Progenitor cell of endocrine pancreas (in vitro differentiated cells): ENCODE measurements at regions not wholly inside any gene's neighbourhood (a gene's known extent, or its start where the extent isn't known, plus 50 kb on each side); places are given as distances from the start of the nearest gene placed in this dataset.

Experiments
- DNase-seq: peaks from one replicate; pipeline ENCODE4 v3.0.0; 2021; ENCODE audit warnings: low spot score; ENCODE audit not compliant: unreplicated experiment
- H3K27ac Mint-ChIP-seq: 2 replicates; pipeline ENCODE4 v1.8.0; 2021; ENCODE audit warnings: mild to moderate bottlenecking, moderate library complexity, mixed read lengths
- H3K27me3 Mint-ChIP-seq: 2 replicates; pipeline ENCODE4 v1.8.0; 2021; ENCODE audit warnings: mixed read lengths
- H3K36me3 Mint-ChIP-seq: 2 replicates; pipeline ENCODE4 v1.8.0; 2022; ENCODE audit warnings: mixed read lengths; ENCODE audit not compliant: insufficient read depth
- H3K4me1 Mint-ChIP-seq: 2 replicates; pipeline ENCODE4 v1.8.0; 2021; ENCODE audit warnings: low read depth, mixed read lengths
- H3K4me3 Mint-ChIP-seq: 2 replicates; pipeline ENCODE4 v1.8.0; 2021; ENCODE audit warnings: low read depth, mild to moderate bottlenecking, moderate library complexity, mixed read lengths
- H3K9me3 Mint-ChIP-seq: 2 replicates; pipeline ENCODE4 v1.8.0; 2021; ENCODE audit warnings: low read depth, mixed read lengths
- CTCF ChIP-seq: fragments of 200-600 bp; sonication (generic); IDR thresholded peaks from one replicate; pipeline ENCODE4 v1.5.0; 2021; ENCODE audit warnings: antibody characterized with exemption, mild to moderate bottlenecking; ENCODE audit not compliant: unreplicated experiment

- Mint-ChIP-seq H3K4me1 (no peaks in the 10 kb centered on the region), H3K27me3 (no peaks in the 10 kb centered on the region), H3K4me3 (no peak overlapping the region), H3K9me3 (no peaks in the 10 kb centered on the region), H3K27ac (no peak overlapping the region), H3K36me3 (peaks cover 2% of the 10 kb centered on the region)
- TF ChIP-seq CTCF, result no peak
- DNase-seq, result no peak
Observed at GRCh38 chr6:143589162-143589561, 77.6 kb upstream of the FUCA2 start.

- Mint-ChIP-seq H3K4me3 (no peak overlapping the region), H3K27ac (no peak overlapping the region), H3K9me3 (no peaks in the 10 kb centered on the region), H3K27me3 (no peaks in the 10 kb centered on the region), H3K4me1 (no peaks in the 10 kb centered on the region), H3K36me3 (peaks cover 2% of the 10 kb centered on the region)
- DNase-seq, result no peak
- TF ChIP-seq CTCF, result no peak
Observed at GRCh38 chr6:143586557-143586956, 75.0 kb upstream of the FUCA2 start.

GRCh38 chr6:143585716-143586115, 74.2 kb upstream of the FUCA2 start:
- no peak for TF ChIP-seq CTCF
- H3K4me3 Mint-ChIP-seq, result no peak overlapping the region
- no peaks in the 10 kb centered on the region for H3K27me3 Mint-ChIP-seq
- no peak for DNase-seq
- no peak overlapping the region for H3K27ac Mint-ChIP-seq
- peaks cover 4% of the 10 kb centered on the region for H3K36me3 Mint-ChIP-seq
- H3K4me1 Mint-ChIP-seq, result no peaks in the 10 kb centered on the region
- no peaks in the 10 kb centered on the region for H3K9me3 Mint-ChIP-seq

- Mint-ChIP-seq H3K4me3 (no peak overlapping the region), H3K36me3 (peaks cover 2% of the 10 kb centered on the region), H3K4me1 (no peaks in the 10 kb centered on the region), H3K27me3 (no peaks in the 10 kb centered on the region), H3K27ac (no peak overlapping the region), H3K9me3 (no peaks in the 10 kb centered on the region)
- no peak for DNase-seq
- TF ChIP-seq CTCF, result no peak
Observed at GRCh38 chr6:143585241-143585640, 73.7 kb upstream of the FUCA2 start.

GRCh38 chr6:143583542-143584327, 72.2 kb upstream of the FUCA2 start:
- Mint-ChIP-seq H3K4me1 (no peaks in the 10 kb centered on the region), H3K27me3 (no peaks in the 10 kb centered on the region), H3K36me3 (peaks cover 5% of the 10 kb centered on the region), H3K4me3 (no peak overlapping the region), H3K9me3 (no peaks in the 10 kb centered on the region), H3K27ac (no peak overlapping the region)
- no peak for TF ChIP-seq CTCF
- no peak for DNase-seq
